ENCODE measurements at regions not wholly inside any gene's neighbourhood (a gene's known extent, or its start where the extent isn't known, plus 50 kb on each side); places are given as distances from the start of the nearest gene placed in this dataset.

DNA sequence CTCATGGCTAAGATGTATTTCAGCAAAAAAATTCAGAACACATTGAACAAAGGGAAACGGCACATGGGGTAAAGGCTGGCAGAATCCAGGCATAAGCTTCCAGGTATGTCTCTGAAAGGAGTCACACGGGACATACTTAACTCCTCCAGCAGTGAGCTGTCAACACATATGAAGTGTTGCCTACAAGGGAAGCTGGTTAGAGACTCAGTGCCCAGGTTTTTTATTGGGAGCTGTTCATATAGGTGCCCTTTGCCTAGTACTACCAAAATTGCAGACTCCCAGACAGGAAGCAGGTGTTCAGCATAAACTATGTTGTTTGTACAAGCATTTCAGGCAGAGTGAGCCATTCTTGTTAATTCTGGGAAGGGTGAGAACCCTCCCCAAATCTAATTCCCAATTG, 77.4 kb upstream of the PUDP start:
- TF ChIP-seq POLR2A (IDR thresholded peaks at IDR 0.05) (no peak), POLR2AphosphoS5 (IDR thresholded peaks at IDR 0.05) (no peak)
- TF ChIP-seq, protein P1, sequence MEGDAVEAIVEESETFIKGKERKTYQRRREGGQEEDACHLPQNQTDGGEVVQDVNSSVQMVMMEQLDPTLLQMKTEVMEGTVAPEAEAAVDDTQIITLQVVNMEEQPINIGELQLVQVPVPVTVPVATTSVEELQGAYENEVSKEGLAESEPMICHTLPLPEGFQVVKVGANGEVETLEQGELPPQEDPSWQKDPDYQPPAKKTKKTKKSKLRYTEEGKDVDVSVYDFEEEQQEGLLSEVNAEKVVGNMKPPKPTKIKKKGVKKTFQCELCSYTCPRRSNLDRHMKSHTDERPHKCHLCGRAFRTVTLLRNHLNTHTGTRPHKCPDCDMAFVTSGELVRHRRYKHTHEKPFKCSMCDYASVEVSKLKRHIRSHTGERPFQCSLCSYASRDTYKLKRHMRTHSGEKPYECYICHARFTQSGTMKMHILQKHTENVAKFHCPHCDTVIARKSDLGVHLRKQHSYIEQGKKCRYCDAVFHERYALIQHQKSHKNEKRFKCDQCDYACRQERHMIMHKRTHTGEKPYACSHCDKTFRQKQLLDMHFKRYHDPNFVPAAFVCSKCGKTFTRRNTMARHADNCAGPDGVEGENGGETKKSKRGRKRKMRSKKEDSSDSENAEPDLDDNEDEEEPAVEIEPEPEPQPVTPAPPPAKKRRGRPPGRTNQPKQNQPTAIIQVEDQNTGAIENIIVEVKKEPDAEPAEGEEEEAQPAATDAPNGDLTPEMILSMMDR (IDR thresholded peaks at IDR 0.05), result no peak

All from prostate gland (tissue), 2 donors.